Endothelial cell of umbilical vein (primary cell): ENCODE measurements at regions not wholly inside any gene's neighbourhood (a gene's known extent, or its start where the extent isn't known, plus 50 kb on each side); places are given as distances from the start of the nearest gene placed in this dataset.

Experiments used
- BruUV-seq: library from RNA; stranded (reverse); fragments of 400-500 nt; replicated peaks from 2 replicates; lab custom pipeline; 2021; lab: Mats Ljungman, UMichigan
- CTCF ChIA-PET: fragments of 300-600, 350-600 bp; sonication (Branson Sonifier 250); formaldehyde crosslinking; loops from one replicate; lab custom pipeline; 2021; ENCODE audit warnings: antibody characterized with exemption, inconsistent platforms; lab: Charles Lee
- POLR2A ChIA-PET: fragments of 300-600, 350-600 bp; sonication (Branson Sonifier 250); formaldehyde crosslinking; loops from one replicate; lab custom pipeline; 2021; ENCODE audit warnings: antibody characterized with exemption, inconsistent platforms; lab: Charles Lee
- DNase-seq: peaks from one replicate; pipeline ENCODE4 v3.0.0-alpha.2; 2011; ENCODE audit warnings: low read depth, low spot score
- FAIRE-seq: peaks from 2 replicates; lab custom pipeline; 2011; peaks lifted over from hg19 to GRCh38; lab: Jason Lieb, UNC
- H2AFZ ChIP-seq: 2 replicates; pipeline ENCODE4 v1.6.0; 2012; ENCODE audit warnings: low read depth, low read length, control low read depth, inconsistent platforms
- H3K27ac ChIP-seq: 2 replicates; pipeline ENCODE4 v1.5.1; 2011; ENCODE audit warnings: low read depth, mild to moderate bottlenecking, control low read depth, low read length, moderate library complexity; ENCODE audit not compliant: insufficient read depth
- H3K27me3 ChIP-seq, 2 experiments: 2 replicates each; pipeline versions ENCODE4 v1.6.0 to v1.6.1; 2011; ENCODE audit warnings: low read length in 2 of 2, mixed read lengths in 1 of 2; ENCODE audit not compliant: control insufficient read depth in 2 of 2, insufficient read depth in 2 of 2
- H3K36me3 ChIP-seq, 2 experiments: 2 replicates in 1 of 2; 3 replicates in 1 of 2; pipeline ENCODE4 v1.5.1; 2011; ENCODE audit warnings: low read length in 2 of 2, mild to moderate bottlenecking in 1 of 2, moderate library complexity in 1 of 2; ENCODE audit not compliant: control insufficient read depth in 2 of 2, insufficient read depth in 2 of 2; ENCODE audit errors: extremely low read depth in 1 of 2
- H3K4me1 ChIP-seq: 3 replicates; pipeline ENCODE4 v1.5.1; 2011; ENCODE audit warnings: mild to moderate bottlenecking, low read length; ENCODE audit not compliant: control insufficient read depth, insufficient read depth; ENCODE audit errors: extremely low read depth
- H3K4me2 ChIP-seq: 2 replicates; pipeline ENCODE4 v1.6.1; 2011; ENCODE audit warnings: low read length, control low read depth, mixed read lengths; ENCODE audit not compliant: insufficient read depth
- H3K4me3 ChIP-seq, 3 experiments: fragments of 200-600 bp in 1 of 3; sonication (generic), shearing (Covaris generic) in 1 of 3; replicated peaks in 1 of 3; 2 replicates each; pipeline ENCODE4 v1.5.1; 2011 to 2016; ENCODE audit warnings: control low read depth in 3 of 3, low read length in 3 of 3, mild to moderate bottlenecking in 2 of 3, inconsistent platforms in 1 of 3, low read depth in 1 of 3, moderate library complexity in 1 of 3; ENCODE audit not compliant: insufficient read depth in 1 of 3
- H3K79me2 ChIP-seq: 2 replicates; pipeline ENCODE4 v1.6.0; 2012; ENCODE audit warnings: low read length, inconsistent platforms; ENCODE audit not compliant: control insufficient read depth, insufficient read depth
- H3K9ac ChIP-seq: replicated peaks from 2 replicates; pipeline ENCODE3; 2011; ENCODE audit warnings: low read length, control low read depth; ENCODE audit not compliant: insufficient read depth; ENCODE audit errors: extremely low read depth
- H3K9me1 ChIP-seq: replicated peaks from 3 replicates; pipeline ENCODE4 v1.6.0; 2011; ENCODE audit warnings: mild to moderate bottlenecking, low read length; ENCODE audit not compliant: control insufficient read depth, insufficient read depth; ENCODE audit errors: extremely low read depth
- H3K9me3 ChIP-seq: replicated peaks from 2 replicates; pipeline ENCODE4 v1.5.1; 2012; ENCODE audit warnings: low read length, inconsistent platforms; ENCODE audit not compliant: control insufficient read depth, insufficient read depth
- H4K20me1 ChIP-seq: replicated peaks from 2 replicates; pipeline ENCODE3; 2011; ENCODE audit warnings: mild to moderate bottlenecking, low read length; ENCODE audit not compliant: control insufficient read depth, insufficient read depth; ENCODE audit errors: extremely low read depth
- FOS ChIP-seq: IDR thresholded peaks from 2 replicates; pipeline ENCODE4 v1.6.1; 2011; ENCODE audit warnings: mild to moderate bottlenecking, low read length, moderate library complexity, borderline replicate concordance; ENCODE audit not compliant: insufficient read depth
- GATA2 ChIP-seq: IDR thresholded peaks from 2 replicates; pipeline ENCODE4 v1.7.0; 2011; ENCODE audit warnings: low read depth, mild to moderate bottlenecking, moderate library complexity, mixed read lengths, low read length; ENCODE audit not compliant: insufficient read length, insufficient read depth
- JUN ChIP-seq: IDR thresholded peaks from 2 replicates; pipeline ENCODE4 v1.6.1; 2011; ENCODE audit warnings: borderline replicate concordance, low read depth; ENCODE audit not compliant: insufficient read length, insufficient read depth
- MYC ChIP-seq: IDR thresholded peaks from one replicate; pipeline ENCODE4 v1.6.1; 2011; ENCODE audit warnings: mild to moderate bottlenecking, low read depth, low read length
- POLR2AphosphoS5 ChIP-seq: IDR thresholded peaks from 2 replicates; pipeline ENCODE4 v1.6.1; 2012; ENCODE audit warnings: low read depth, mild to moderate bottlenecking, control low read depth, low read length, moderate library complexity; ENCODE audit not compliant: insufficient read depth
- dilution Hi-C: fragments of 300-500 bp; cut with MboI; formaldehyde crosslinking; loops from one replicate; pipeline ENCODE4 v1.15.0; 2019; ENCODE audit warnings: low sequenced_read_pairs; ENCODE audit not compliant: extremely low pct_ligation_motif_present
- intact Hi-C: fragments of 100-400 bp; cut with micrococcal nuclease; formaldehyde crosslinking; loops from one replicate; pipeline ENCODE4 v1.10.0; 2022
- TF ChIP-seq, protein P1 (sequence below), 2 donors: IDR thresholded peaks; 1 replicate in 1 of 2; 2 replicates in 1 of 2; pipeline ENCODE4 v1.5.1; 2011; ENCODE audit warnings: low read length in 2 of 2, mild to moderate bottlenecking in 2 of 2, moderate library complexity in 2 of 2, control low read depth in 1 of 2, inconsistent platforms in 1 of 2, low read depth in 1 of 2; ENCODE audit not compliant: insufficient read depth in 1 of 2; ENCODE audit errors: extremely low read depth in 1 of 2

GRCh38 chr2:3044587-3045317 is 332.9 kb downstream of the EIPR1 start:
- Histone ChIP-seq H3K4me1 (no peaks in the 10 kb centered on the region), H3K9ac (no peak overlapping the region), H3K9me1 (no peaks in the 10 kb centered on the region), H3K36me3 (no peaks in the 10 kb centered on the region), H3K4me2 (no peak overlapping the region), H3K27me3 (no peaks in the 10 kb centered on the region), H3K9me3 (peaks cover 3% of the 10 kb centered on the region), H4K20me1 (no peaks in the 10 kb centered on the region), H3K79me2 (no peaks in the 10 kb centered on the region), H2AFZ (no peak overlapping the region), H3K4me3 (no peak overlapping the region), H3K27ac (no peak overlapping the region)
- DNase-seq: no peak
- no peak for FAIRE-seq
- intact Hi-C loops (no loop called here), dilution Hi-C loops (no loop called here)
- no TSS peak for BruUV-seq
- ChIA-PET CTCF (no interaction called here), POLR2A (no interaction called here)
- TF ChIP-seq FOS: no peak
- no peak for TF ChIP-seq JUN
- TF ChIP-seq, protein P1, sequence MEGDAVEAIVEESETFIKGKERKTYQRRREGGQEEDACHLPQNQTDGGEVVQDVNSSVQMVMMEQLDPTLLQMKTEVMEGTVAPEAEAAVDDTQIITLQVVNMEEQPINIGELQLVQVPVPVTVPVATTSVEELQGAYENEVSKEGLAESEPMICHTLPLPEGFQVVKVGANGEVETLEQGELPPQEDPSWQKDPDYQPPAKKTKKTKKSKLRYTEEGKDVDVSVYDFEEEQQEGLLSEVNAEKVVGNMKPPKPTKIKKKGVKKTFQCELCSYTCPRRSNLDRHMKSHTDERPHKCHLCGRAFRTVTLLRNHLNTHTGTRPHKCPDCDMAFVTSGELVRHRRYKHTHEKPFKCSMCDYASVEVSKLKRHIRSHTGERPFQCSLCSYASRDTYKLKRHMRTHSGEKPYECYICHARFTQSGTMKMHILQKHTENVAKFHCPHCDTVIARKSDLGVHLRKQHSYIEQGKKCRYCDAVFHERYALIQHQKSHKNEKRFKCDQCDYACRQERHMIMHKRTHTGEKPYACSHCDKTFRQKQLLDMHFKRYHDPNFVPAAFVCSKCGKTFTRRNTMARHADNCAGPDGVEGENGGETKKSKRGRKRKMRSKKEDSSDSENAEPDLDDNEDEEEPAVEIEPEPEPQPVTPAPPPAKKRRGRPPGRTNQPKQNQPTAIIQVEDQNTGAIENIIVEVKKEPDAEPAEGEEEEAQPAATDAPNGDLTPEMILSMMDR (IDR thresholded peaks at IDR 0.05; ENCODE audit: extremely low read depth in 1 of 2, insufficient read depth in 1 of 2, low read depth in 1 of 2, low read length in 2 of 2): no peak
- TF ChIP-seq POLR2AphosphoS5: no peak
- no peak for TF ChIP-seq MYC
- TF ChIP-seq GATA2: no peak
